Pulmonary artery endothelial cell (primary cell): ENCODE measurements at regions not wholly inside any gene's neighbourhood (a gene's known extent, or its start where the extent isn't known, plus 50 kb on each side); places are given as distances from the start of the nearest gene placed in this dataset.
A peak's percentile ranks its signal among the peaks of the same experiment; 100 is the strongest.
"Not testable (repeated sequence)": the region's sequence is repeated elsewhere in the genome, so short reads cannot be mapped to it uniquely, and the experiment has no call there.

Experiments used
- DNase-seq: peaks from one replicate; pipeline ENCODE4 v3.0.0-alpha.2; 2011; ENCODE audit warnings: low read depth, low spot score

GRCh38 chr10:64795847-64796246 lies 1274.6 kb downstream of the REEP3 start:
- no peak for DNase-seq

- DNase-seq, result no peak
Observed at GRCh38 chr10:64798297-64798696, 1277.1 kb downstream of the REEP3 start.

GRCh38 chr10:64808233-64808632 lies 1287.0 kb downstream of the REEP3 start:
- DNase-seq, result not testable (repeated sequence)

- DNase-seq, result not testable (repeated sequence)
Observed at GRCh38 chr10:64810046-64810445, 1288.8 kb downstream of the REEP3 start.

GRCh38 chr10:64813391-64813790 lies 1292.2 kb downstream of the REEP3 start:
- DNase-seq, result no peak

- DNase-seq, result no peak
Observed at GRCh38 chr10:64814201-64814600, 1293.0 kb downstream of the REEP3 start.

GRCh38 chr10:64829888-64830412 lies 1308.7 kb downstream of the REEP3 start:
- DNase-seq, result no peak

GRCh38 chr10:64830869-64831268 lies 1309.7 kb downstream of the REEP3 start:
- DNase-seq, result no peak

GRCh38 chr10:64840341-64840740 lies 1319.1 kb downstream of the REEP3 start:
- DNase-seq, result no peak

- DNase-seq, result no peak
Observed at GRCh38 chr10:64846700-64847099, 1325.5 kb downstream of the REEP3 start.

- DNase-seq, result no peak
Observed at GRCh38 chr10:64855941-64856340, 1334.7 kb downstream of the REEP3 start.

GRCh38 chr10:64859911-64860310 lies 1338.7 kb downstream of the REEP3 start:
- DNase-seq, result no peak

GRCh38 chr10:64863836-64864235 lies 1342.6 kb downstream of the REEP3 start:
- no peak for DNase-seq

- peak; percentile 29 for DNase-seq
Observed at GRCh38 chr10:64867501-64867962, 1346.3 kb downstream of the REEP3 start.

GRCh38 chr10:64873088-64873487 lies 1351.9 kb downstream of the REEP3 start:
- DNase-seq, result no peak

GRCh38 chr10:64873959-64874358 lies 1352.8 kb downstream of the REEP3 start:
- no peak for DNase-seq

GRCh38 chr10:64880546-64880945 lies 1359.3 kb downstream of the REEP3 start:
- DNase-seq, result no peak

GRCh38 chr10:64881257-64881656 lies 1360.1 kb downstream of the REEP3 start:
- DNase-seq, result no peak

GRCh38 chr10:64896582-64896981 lies 1375.4 kb downstream of the REEP3 start:
- DNase-seq, result no peak

- not testable (repeated sequence) for DNase-seq
Observed at GRCh38 chr10:64906311-64906710, 1385.1 kb downstream of the REEP3 start.

- DNase-seq, result not testable (repeated sequence)
Observed at GRCh38 chr10:64924306-64924705, 1403.1 kb downstream of the REEP3 start.

- no peak for DNase-seq
Observed at GRCh38 chr10:64952042-64952441, 1430.8 kb downstream of the REEP3 start.

GRCh38 chr10:64956441-64956840 lies 1435.2 kb downstream of the REEP3 start:
- DNase-seq, result no peak

GRCh38 chr10:64959116-64959515 lies 1437.9 kb downstream of the REEP3 start:
- DNase-seq, result no peak
